NCI-H510A treated with DMSO at 0.1 percent for 48 hours (cell line): ENCODE measurements at regions not wholly inside any gene's neighbourhood (a gene's known extent, or its start where the extent isn't known, plus 50 kb on each side); places are given as distances from the start of the nearest gene placed in this dataset.

Experiments used
- DNase-seq: peaks from one replicate; lab custom pipeline; 2025; lab: John Stamatoyannopoulos, UW

- DNase-seq, result no peak
Observed at GRCh38 chr20:24059174-24059573, 70.6 kb upstream of the GGTLC1 start.

GRCh38 chr20:24056491-24056890 is 67.9 kb upstream of the GGTLC1 start:
- DNase-seq, result no peak

GRCh38 chr20:24052599-24053275 is 64.2 kb upstream of the GGTLC1 start:
- DNase-seq, result no peak

GRCh38 chr20:24051160-24051559 is 62.6 kb upstream of the GGTLC1 start:
- DNase-seq, result no peak

GRCh38 chr20:24050119-24050518 is 61.5 kb upstream of the GGTLC1 start:
- DNase-seq, result no peak

GRCh38 chr20:24049081-24049480 is 60.5 kb upstream of the GGTLC1 start:
- DNase-seq, result no peak

- no peak for DNase-seq
Observed at GRCh38 chr20:24048024-24048611, 59.5 kb upstream of the GGTLC1 start.

- DNase-seq, result no peak
Observed at GRCh38 chr20:24046888-24047287, 58.3 kb upstream of the GGTLC1 start.

- DNase-seq, result no peak
Observed at GRCh38 chr20:24045621-24046318, 57.2 kb upstream of the GGTLC1 start.

GRCh38 chr20:24043294-24043693 is 54.7 kb upstream of the GGTLC1 start:
- no peak for DNase-seq

- DNase-seq, result no peak
Observed at GRCh38 chr20:24042646-24043045, 54.1 kb upstream of the GGTLC1 start.

- DNase-seq, result no peak
Observed at GRCh38 chr20:24040896-24041459, 52.4 kb upstream of the GGTLC1 start.

GRCh38 chr20:24039196-24039595 is 50.6 kb upstream of the GGTLC1 start:
- no peak for DNase-seq
